ENCODE measurements at regions not wholly inside any gene's neighbourhood (a gene's known extent, or its start where the extent isn't known, plus 50 kb on each side); places are given as distances from the start of the nearest gene placed in this dataset.

GRCh38 chr5:88542786-88543185 lies 274.1 kb upstream of the TMEM161B start:
- no peak for DNase-seq

DNA sequence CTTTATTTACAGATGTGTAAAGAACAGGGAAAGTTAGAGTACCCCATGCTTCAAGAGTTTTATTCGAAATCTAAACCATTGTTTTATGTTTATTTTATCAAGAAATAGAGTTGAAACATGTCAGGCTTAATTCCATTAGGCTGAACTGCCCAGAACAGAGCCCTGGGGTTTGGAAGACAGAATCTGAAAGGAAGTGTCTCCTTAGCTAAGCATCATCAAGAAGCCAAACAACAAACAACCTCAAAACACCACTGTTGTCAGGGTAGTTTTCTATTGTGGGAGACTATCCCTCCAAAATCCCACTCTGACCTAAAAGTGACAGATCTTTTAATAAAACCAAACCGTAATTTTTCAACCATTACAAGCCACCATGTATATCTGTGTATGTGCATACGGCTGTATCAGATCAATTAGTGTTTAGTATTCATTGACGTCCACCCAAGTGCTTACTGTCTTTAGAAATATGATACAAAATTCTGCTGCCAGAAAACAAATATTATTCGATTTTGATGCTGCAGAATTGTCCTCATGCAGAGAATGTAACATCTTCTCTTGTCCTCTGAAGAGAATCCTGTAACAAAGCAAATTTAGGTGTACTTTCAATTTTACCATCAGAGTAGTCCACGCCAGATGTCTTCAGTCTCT lies 271.9 kb upstream of the TMEM161B start:
- DNase-seq: no peak

- no peak for DNase-seq
Observed at GRCh38 chr5:88539693-88540365, 271.2 kb upstream of the TMEM161B start.

DNA sequence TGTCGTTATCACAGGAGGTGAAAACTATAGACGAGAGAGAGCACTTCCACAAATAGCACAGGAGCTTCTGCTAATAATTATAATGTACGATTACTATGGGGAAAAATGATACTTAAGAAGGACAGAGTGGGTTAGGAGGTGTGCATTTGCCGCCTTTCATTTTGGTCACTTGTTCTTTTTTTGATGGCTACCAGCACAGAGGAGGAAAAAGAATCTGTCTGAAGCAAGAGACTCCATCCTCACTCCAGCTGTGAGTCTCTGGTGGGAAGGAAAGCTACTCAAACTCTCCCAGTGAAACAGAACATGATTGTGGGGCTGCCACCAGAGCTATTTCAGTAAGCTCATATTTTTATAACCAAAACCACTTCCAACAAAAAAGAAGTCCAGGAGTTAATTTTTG lies 270.4 kb upstream of the TMEM161B start:
- no peak for DNase-seq

- DNase-seq: no peak
Observed at GRCh38 chr5:88536146-88536545, 267.5 kb upstream of the TMEM161B start.

DNA sequence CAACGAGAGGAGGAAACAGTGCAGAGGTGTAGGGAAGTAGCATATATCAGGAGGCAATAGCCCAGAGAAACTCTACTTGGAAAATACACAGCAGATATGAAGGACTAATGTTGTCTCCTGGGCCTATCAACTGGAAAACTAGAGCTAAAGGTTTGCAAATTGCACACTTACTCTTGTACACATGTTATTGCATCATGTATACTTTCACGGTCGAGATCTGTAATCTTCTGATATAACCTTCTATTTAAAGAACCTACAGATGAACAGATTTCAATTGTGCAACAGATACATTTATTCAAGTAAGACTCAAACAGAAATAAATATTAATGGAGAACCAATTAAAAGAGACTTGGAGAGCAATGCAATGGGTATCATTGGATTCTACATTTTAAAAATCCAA lies 256.3 kb upstream of the TMEM161B start:
- DNase-seq: no peak

DNA sequence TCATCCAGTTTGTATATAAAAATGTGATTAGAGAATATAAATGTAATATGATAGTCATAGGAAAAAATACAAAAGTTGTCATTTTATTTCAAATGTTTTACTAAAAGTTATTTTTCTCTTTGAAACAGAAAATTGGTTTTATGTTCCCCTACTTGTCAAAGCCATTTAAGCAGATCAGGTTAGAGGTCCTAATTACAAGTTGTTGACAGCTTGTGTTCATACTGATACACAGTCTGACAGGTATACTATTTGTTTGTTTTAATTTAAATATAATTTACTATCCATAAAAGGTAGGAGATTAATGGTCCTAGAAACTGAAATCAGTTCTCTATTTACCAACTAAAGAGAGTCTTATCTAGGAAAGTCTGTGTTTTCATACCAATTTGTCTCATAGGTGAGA lies 250.4 kb upstream of the TMEM161B start:
- DNase-seq: no peak

- DNase-seq: no peak
Observed at GRCh38 chr5:88518131-88519016, 249.7 kb upstream of the TMEM161B start.

- DNase-seq: no peak
Observed at GRCh38 chr5:88515881-88516819, 247.5 kb upstream of the TMEM161B start.

DNA sequence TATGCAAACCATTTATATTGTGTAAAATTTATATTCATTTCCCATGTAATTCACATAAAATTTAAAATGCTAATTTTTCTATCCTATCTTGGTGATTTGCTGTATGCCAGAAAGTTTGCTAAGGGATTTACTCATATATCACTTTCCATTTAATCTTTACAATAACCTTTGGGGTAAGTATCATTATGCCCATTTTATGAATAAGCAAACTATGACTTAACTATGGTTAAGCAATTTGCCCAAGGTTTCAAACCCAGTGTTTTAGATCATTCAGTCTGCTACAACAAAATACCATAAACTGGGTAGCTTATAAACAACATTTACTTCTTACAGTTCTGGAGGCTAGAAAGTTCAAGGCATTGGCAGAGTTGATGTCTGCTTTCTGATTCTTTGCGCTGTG lies 246.4 kb upstream of the TMEM161B start:
- DNase-seq: no peak

GRCh38 chr5:88509403-88509802 lies 240.8 kb upstream of the TMEM161B start:
- DNase-seq: no peak

- DNase-seq: no peak
Observed at GRCh38 chr5:88507261-88507660, 238.6 kb upstream of the TMEM161B start.

DNA sequence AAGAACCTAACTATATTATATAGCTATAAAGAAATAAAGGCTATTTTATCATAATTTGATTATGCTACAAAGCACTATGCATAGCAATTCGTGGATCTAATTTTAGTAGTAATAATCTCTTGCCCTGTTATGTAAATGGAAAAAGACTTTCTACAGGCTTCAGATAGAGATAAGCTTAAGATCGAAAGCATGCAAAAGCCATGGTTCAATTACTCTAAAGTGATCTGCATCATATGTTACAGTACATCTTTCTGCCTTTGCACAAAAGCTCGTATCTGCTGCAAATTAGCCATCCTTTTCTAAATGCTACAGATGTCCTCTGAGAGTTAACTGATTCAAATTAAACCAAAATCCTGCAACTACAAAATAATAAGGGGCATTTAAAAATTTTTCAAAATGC lies 234.8 kb upstream of the TMEM161B start:
- no peak for DNase-seq

DNA sequence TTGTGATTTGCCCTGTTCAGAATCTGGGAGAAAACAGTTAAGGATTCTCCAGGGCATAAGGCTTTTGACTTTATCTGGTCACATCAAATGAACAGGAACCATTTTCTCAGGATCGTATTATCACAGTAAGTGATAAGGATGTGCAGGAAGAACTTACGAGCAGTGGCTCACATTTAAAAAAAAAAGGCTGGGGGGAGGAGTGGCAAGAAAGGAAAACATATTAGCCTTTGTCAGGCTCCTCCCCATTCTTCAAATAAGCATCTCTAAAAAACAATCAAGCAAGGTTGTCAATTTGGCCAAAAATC lies 234.3 kb upstream of the TMEM161B start:
- no peak for DNase-seq

DNA sequence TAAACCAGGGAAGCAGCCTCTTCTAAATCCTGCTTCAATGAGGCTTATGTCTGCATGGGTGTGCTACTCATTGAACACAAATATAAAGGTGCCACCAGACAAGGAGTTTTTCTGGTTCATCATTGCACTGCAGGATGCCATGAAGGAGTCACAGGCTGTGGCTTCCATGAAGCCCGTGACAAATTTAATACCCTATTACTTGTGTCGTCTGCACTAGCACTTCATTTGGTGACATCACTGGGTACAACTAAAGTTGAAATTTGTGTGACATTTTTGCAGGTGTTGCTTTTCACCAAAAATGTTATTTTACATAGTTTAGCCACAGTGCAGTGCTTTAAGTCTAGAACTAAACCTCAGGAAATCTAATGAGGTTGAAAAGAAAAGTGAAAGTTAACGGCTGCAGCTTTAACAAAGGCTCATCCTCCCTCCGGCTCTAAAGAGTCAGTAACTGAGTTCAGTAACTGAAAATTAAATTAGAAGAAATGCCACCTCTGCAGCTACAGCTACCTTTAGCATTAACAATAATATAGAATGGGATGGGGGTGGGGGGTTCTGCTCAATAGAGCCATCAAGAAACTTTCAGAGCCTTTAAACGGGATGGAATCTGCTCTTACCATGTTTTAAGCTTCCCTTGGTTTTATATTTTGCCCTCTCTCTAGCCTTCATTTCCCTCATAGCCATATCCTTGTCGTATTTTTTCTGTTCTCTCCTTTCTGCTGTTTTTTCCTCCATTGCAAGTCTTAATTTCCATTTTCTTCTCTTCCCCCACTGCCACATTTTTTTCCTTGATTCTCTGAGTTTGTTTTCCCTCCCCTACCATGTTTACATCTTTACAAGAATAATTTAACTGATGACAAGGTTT lies 233.8 kb upstream of the TMEM161B start:
- DNase-seq: no peak

DNA sequence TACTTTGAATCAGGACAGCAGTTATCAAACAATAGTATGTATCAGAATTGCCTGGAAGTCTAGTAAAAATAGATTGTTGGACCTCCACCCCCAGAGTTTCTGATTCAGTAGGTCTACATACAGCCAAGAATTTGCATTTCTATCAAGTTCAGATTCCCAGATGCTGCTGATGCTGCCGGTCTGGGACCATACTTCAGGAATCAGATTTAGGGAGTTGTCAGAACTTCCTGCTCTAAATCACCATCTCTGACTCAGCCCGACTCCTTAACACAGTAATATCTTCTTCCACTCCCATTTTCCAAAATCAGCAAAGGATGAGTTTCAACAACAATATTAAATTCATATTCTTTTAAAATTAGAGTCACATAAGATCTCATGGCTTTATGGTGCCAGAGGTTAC lies 227.2 kb upstream of the TMEM161B start:
- DNase-seq: no peak

DNA sequence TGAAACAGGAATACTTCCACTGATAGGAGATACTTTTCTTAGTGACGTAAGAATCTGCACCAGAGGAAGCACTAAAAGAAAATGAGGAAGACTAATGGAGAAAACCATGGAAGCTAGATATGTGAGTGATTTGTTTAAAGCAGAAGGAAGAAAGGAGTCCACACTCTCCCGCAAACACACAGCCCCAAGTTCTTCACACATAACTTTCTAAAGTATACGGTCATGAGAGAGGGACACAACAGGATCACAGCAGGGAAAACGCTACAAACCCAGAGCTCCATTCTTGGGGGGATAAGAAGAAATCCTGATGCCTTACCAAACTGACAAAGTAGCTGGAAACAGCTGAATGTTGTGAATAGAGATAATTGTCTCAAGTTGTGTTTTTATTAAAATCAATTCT lies 222.2 kb upstream of the TMEM161B start:
- no peak for DNase-seq

- no peak for DNase-seq
Observed at GRCh38 chr5:88489364-88489763, 220.7 kb upstream of the TMEM161B start.

DNA sequence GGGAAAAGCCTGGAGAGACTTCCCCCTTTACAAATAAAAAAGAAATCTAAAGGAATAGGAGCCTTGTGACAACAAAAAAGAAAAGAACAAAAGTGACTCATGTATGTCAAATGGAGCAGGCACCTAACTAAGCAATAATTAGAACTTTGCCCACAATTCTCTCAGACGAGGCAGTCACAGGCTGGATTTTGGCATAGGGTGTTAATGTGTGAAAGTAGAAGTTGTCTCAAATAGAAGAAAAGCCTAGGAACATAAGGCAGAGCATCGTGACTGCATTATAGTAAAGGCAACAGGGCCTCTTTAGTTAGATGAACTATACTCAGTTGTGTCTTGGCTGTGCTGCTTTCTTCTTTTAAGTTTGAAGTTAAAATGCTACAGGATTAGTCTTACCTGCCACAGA lies 219.9 kb upstream of the TMEM161B start:
- DNase-seq: peak; percentile 21

- DNase-seq: no peak
Observed at GRCh38 chr5:88488130-88488529, 219.5 kb upstream of the TMEM161B start.

DNA sequence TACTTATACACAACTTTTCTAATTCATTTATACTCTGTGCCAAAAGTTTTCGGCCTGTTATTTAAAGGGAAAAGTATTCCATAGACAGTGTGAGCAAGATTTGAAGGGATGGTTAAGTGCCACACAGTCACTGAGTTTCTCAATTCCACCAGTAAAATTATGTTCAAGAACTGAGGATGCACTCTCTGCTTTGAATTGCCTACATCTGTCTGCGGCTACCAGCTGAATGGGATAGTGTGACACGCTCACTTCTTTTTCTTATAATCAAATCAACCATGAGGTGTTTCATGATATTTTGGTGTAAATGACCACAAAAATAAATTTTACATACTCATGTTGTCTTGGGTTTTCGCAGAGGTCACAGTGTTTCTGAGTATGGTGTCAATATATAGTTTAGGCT lies 218.4 kb upstream of the TMEM161B start:
- no peak for DNase-seq

DNA sequence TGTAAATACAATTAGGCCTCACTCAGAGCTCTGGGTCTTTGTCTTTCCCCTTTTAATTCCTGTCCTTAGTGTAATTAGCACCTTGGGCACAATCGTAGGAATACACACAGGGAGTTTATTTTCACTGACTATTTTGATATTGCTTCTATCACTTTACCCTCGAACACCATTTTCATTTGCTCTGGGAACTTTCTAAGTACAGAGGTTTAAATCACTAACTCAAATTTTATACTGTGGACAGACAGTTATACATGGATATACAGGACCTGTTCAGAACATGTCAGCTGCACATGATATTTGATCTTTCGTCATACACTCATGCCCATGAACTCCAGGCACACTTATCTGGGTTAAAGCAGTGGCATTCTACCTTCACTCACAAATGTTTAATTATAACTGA lies 217.8 kb upstream of the TMEM161B start:
- DNase-seq: no peak

All from occipital lobe (tissue), 1 donor.